ENCODE measurements at regions not wholly inside any gene's neighbourhood (a gene's known extent, or its start where the extent isn't known, plus 50 kb on each side); places are given as distances from the start of the nearest gene placed in this dataset.

DNA sequence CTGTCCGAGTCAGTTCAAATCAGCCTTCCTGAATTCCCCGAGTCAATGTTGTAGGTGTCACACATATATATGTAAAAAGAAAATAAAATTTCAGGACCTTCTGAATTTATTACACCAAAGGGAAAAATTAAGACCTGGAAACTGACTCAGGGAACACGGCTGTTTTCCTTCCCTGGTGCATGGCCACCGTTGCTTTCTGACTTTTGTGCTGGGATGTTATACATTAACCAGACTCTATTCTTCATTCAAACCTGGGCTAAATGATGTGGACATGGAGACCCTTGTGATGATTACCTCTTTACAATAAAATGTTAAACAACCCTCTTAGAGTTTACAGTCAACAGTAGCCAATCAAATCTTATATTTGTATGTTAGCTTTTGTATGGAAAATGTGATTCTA is 51.4 kb upstream of the PLEKHG1 start:
- TF ChIP-seq BHLHE40 (IDR thresholded peaks at IDR 0.05; ENCODE audit: borderline replicate concordance) (no peak), HDGF (IDR thresholded peaks at IDR 0.05; ENCODE audit: borderline replicate concordance) (no peak), L3MBTL2 (conservative IDR thresholded peaks at IDR 0.05) (no peak), SUZ12 (IDR thresholded peaks at IDR 0.05) (no peak), FOXK2 (IDR thresholded peaks at IDR 0.05) (no peak), NFRKB (IDR thresholded peaks at IDR 0.05) (no peak), FOXM1 (IDR thresholded peaks at IDR 0.05; ENCODE audit: borderline replicate concordance) (no peak), SP1 (IDR thresholded peaks at IDR 0.05) (no peak), CTBP1 (IDR thresholded peaks at IDR 0.05; ENCODE audit: borderline replicate concordance) (no peak), ZNF384 (IDR thresholded peaks at IDR 0.05) (no peak), ELF4 (IDR thresholded peaks at IDR 0.05) (no peak)
